ENCODE measurements at regions not wholly inside any gene's neighbourhood (a gene's known extent, or its start where the extent isn't known, plus 50 kb on each side); places are given as distances from the start of the nearest gene placed in this dataset.

DNA sequence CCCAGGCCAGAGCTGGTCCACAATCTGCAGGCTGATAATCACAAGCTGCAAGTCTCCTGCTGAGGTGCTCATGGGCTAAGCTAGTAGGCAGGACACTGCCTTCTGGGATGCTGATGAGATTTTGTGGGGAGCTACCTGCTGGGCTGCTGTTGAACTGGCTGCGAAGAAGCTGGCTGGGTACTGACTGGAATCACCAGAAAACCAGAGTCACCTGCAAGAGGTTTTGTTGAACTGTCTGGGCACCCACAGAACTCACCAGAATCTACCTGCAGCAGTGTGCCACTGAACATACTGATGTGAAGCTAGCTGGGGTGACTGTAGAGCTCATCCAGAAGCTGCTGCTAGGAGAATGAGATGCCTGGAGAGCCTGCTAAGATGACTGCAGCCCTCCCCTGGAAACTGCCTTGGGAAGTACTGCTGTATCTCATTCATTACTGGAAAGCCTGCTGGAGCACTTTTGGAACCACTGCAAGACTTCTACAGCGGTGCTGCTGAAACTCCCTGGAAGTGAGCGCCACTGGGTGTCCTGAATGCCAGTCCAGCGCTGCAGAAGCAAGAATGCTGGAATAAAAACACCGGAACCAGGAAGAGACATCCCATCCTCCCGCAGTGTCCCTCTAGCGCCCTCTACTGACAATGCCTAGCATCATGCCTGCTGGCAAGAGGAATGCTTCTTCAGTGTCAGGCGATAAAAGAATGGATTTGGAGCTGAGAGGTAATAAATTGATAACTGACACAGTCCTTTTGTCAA, 64.9 kb upstream of the ARHGAP18 start:
- Histone ChIP-seq H3K9me2 (replicated peaks; ENCODE audit: insufficient read depth) (no peaks in the 10 kb centered on the region), H3K27me3 (no peaks in the 10 kb centered on the region), H3K79me2 (no peaks in the 10 kb centered on the region), H2AFZ (peak overlapping the region; percentile 85), H3K27ac (no peak overlapping the region), H3K36me3 (replicated peaks; ENCODE audit: insufficient read depth, low read depth) (no peaks in the 10 kb centered on the region), H3K4me2 (peak overlapping the region; percentile 83), H3K4me3 (no peak overlapping the region), H4K20me1 (ENCODE audit: insufficient read depth, poor library complexity, severe bottlenecking) (no peaks in the 10 kb centered on the region), H3K4me1 (ENCODE audit: insufficient read depth) (no peaks in the 10 kb centered on the region), H3K9me3 (ENCODE audit: low read depth) (no peaks in the 10 kb centered on the region)
- WGBS (ENCODE audit: low lambda C conversion rate, missing lambda C conversion rate) = 19% methylated on average over 8 of the region's 8 CpGs
- TF ChIP-seq EZH2 (IDR thresholded peaks at IDR 0.05; ENCODE audit: borderline replicate concordance) (no peak), EZH2phosphoT487 (IDR thresholded peaks at IDR 0.05; ENCODE audit: low read depth, severe bottlenecking, unreplicated experiment) (no peak)
- TF ChIP-seq, protein P1, sequence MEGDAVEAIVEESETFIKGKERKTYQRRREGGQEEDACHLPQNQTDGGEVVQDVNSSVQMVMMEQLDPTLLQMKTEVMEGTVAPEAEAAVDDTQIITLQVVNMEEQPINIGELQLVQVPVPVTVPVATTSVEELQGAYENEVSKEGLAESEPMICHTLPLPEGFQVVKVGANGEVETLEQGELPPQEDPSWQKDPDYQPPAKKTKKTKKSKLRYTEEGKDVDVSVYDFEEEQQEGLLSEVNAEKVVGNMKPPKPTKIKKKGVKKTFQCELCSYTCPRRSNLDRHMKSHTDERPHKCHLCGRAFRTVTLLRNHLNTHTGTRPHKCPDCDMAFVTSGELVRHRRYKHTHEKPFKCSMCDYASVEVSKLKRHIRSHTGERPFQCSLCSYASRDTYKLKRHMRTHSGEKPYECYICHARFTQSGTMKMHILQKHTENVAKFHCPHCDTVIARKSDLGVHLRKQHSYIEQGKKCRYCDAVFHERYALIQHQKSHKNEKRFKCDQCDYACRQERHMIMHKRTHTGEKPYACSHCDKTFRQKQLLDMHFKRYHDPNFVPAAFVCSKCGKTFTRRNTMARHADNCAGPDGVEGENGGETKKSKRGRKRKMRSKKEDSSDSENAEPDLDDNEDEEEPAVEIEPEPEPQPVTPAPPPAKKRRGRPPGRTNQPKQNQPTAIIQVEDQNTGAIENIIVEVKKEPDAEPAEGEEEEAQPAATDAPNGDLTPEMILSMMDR (IDR thresholded peaks at IDR 0.05; ENCODE audit: poor library complexity) = peak; percentile 74
- DNase-seq (ENCODE audit: low spot score) = peak; percentile 89

DNA sequence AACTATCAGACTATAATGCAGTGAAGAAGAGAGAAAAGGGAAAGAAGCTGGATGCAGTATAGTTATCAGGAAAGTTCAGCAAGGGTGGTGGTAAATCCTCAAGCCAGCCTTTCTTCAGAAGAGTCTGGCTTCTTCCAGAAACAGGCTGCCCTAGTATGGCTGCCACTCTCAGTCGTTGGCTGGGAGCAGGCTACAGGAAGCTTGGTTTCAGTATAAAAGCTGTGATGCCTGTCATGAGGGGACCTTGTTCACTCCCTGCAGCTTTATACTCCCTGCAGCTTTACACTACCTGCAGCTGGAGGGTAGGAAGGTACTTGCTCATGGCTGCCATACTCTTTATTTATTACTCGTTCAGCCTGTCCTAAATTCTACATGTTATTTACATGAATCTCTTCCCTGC, 63.3 kb upstream of the ARHGAP18 start:
- Histone ChIP-seq H3K79me2 (no peaks in the 10 kb centered on the region), H3K9me3 (ENCODE audit: low read depth) (no peaks in the 10 kb centered on the region), H3K4me3 (no peak overlapping the region), H3K27me3 (no peaks in the 10 kb centered on the region), H4K20me1 (ENCODE audit: insufficient read depth, poor library complexity, severe bottlenecking) (no peaks in the 10 kb centered on the region), H3K4me2 (no peak overlapping the region), H3K9me2 (replicated peaks; ENCODE audit: insufficient read depth) (no peaks in the 10 kb centered on the region), H3K4me1 (ENCODE audit: insufficient read depth) (no peaks in the 10 kb centered on the region), H3K27ac (no peak overlapping the region), H2AFZ (no peak overlapping the region), H3K36me3 (replicated peaks; ENCODE audit: insufficient read depth, low read depth) (no peaks in the 10 kb centered on the region)
- 84% methylated on average over 2 of the region's 2 CpGs for WGBS (ENCODE audit: low lambda C conversion rate, missing lambda C conversion rate)
- TF ChIP-seq, protein P1 (IDR thresholded peaks at IDR 0.05; ENCODE audit: poor library complexity) = no peak
- TF ChIP-seq EZH2 (IDR thresholded peaks at IDR 0.05; ENCODE audit: borderline replicate concordance) (no peak), EZH2phosphoT487 (IDR thresholded peaks at IDR 0.05; ENCODE audit: low read depth, severe bottlenecking, unreplicated experiment) (no peak)
- no peak for DNase-seq (ENCODE audit: low spot score)

DNA sequence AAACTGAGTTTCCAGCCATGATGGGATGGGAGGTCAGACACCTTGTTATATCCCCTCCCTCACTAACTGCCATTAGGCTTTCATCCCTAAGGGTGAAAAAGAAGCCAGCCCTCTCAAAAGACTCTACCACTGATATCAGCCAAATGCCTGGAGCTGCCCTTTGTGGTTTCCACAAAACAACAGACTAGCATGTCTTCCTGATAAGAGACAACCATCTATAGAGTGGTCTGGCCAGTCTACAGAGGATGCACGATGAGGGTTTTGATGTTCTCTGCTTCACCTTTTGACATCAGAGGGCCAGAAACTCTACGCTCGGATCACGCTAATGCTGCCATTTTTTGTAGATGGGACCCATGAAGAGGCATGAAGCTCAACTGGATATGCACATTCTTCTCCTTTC, 61.7 kb upstream of the ARHGAP18 start:
- Histone ChIP-seq H3K4me1 (ENCODE audit: insufficient read depth) (peaks cover 8% of the 10 kb centered on the region), H3K27ac (no peak overlapping the region), H3K27me3 (peaks cover 10% of the 10 kb centered on the region), H3K36me3 (replicated peaks; ENCODE audit: insufficient read depth, low read depth) (no peaks in the 10 kb centered on the region), H4K20me1 (ENCODE audit: insufficient read depth, poor library complexity, severe bottlenecking) (no peaks in the 10 kb centered on the region), H3K79me2 (no peaks in the 10 kb centered on the region), H3K4me3 (no peak overlapping the region), H2AFZ (no peak overlapping the region), H3K9me2 (replicated peaks; ENCODE audit: insufficient read depth) (no peaks in the 10 kb centered on the region), H3K9me3 (ENCODE audit: low read depth) (no peaks in the 10 kb centered on the region), H3K4me2 (no peak overlapping the region)
- DNase-seq (ENCODE audit: low spot score) = no peak
- 87% methylated on average over 4 of the region's 4 CpGs for WGBS (ENCODE audit: low lambda C conversion rate, missing lambda C conversion rate)
- no peak for TF ChIP-seq EZH2phosphoT487 (IDR thresholded peaks at IDR 0.05; ENCODE audit: low read depth, severe bottlenecking, unreplicated experiment)

DNA sequence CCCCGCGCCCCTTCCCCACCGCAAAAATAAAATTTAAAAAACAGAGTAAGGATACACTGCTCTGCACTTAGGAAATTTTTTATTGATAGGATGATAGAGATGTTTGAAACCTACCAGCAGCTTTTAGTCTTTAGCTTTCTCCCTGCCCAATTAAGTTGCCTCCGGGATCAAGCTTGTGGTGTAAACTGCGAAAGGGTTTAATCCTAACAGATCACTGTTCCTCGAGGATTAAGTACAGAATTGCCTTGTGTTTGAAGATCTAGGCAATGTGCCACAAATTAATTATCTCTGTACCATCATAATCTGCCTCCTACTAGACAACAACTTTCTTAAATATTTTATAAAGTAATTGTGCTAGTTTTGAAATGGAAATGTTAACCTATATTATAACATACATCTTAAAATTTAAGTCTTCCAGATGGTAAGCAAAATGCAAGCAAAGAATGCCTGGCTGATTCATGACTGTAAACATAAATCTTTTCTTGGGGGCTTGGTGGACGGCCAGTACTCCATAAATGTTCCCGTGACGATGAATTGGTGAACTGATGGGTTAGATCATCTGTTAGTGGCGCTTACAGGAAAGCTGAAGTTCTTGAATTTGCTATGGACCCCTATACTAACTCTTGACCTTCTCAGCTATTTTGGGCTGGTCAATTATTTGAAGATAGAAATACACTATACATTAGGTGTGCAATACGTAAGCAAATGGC, 58.0 kb upstream of the ARHGAP18 start:
- H3K4me3 ChIP-seq = peak overlapping the region; percentile 39
- WGBS (ENCODE audit: low lambda C conversion rate, missing lambda C conversion rate) = 60% methylated on average over 11 of the region's 11 CpGs

More for the DNA sequence above, 58.0 kb upstream of the ARHGAP18 start:
- Histone ChIP-seq H2AFZ (peak overlapping the region; percentile 44), H3K4me1 (ENCODE audit: insufficient read depth) (peaks cover 8% of the 10 kb centered on the region), H3K9me3 (ENCODE audit: low read depth) (no peaks in the 10 kb centered on the region), H3K27ac (no peak overlapping the region), H4K20me1 (ENCODE audit: insufficient read depth, poor library complexity, severe bottlenecking) (no peaks in the 10 kb centered on the region), H3K9me2 (replicated peaks; ENCODE audit: insufficient read depth) (no peaks in the 10 kb centered on the region), H3K4me2 (peak overlapping the region; percentile 91), H3K27me3 (peaks cover 33% of the 10 kb centered on the region), H3K79me2 (no peaks in the 10 kb centered on the region), H3K36me3 (replicated peaks; ENCODE audit: insufficient read depth, low read depth) (no peaks in the 10 kb centered on the region)
- TF ChIP-seq, protein P1 (IDR thresholded peaks at IDR 0.05; ENCODE audit: poor library complexity) = no peak
- TF ChIP-seq EZH2 (IDR thresholded peaks at IDR 0.05; ENCODE audit: borderline replicate concordance) (no peak), EZH2phosphoT487 (IDR thresholded peaks at IDR 0.05; ENCODE audit: low read depth, severe bottlenecking, unreplicated experiment) (no peak)
- no peak for DNase-seq (ENCODE audit: low spot score)
